Kidney epithelial cell (primary cell): ENCODE measurements at regions not wholly inside any gene's neighbourhood (a gene's known extent, or its start where the extent isn't known, plus 50 kb on each side); places are given as distances from the start of the nearest gene placed in this dataset.

ENCODE experiments used
- DNase-seq: peaks from one replicate; pipeline ENCODE4 v3.0.0-alpha.2; 2010; ENCODE audit warnings: low read depth
- H3K27me3 ChIP-seq: 2 replicates; pipeline ENCODE4 v1.6.0; 2011; ENCODE audit warnings: low read length; ENCODE audit not compliant: control insufficient read depth, insufficient read depth
- H3K36me3 ChIP-seq: 2 replicates; pipeline ENCODE4 v1.5.1; 2011; ENCODE audit warnings: low read length; ENCODE audit not compliant: control insufficient read depth, insufficient read depth
- H3K4me3 ChIP-seq: 2 replicates; pipeline ENCODE4 v1.5.1; 2011; ENCODE audit warnings: low read depth, mild to moderate bottlenecking, control low read depth, low read length
- CTCF ChIP-seq: IDR thresholded peaks from 2 replicates; pipeline ENCODE4 v1.5.1; 2011; ENCODE audit warnings: mild to moderate bottlenecking, moderate library complexity, low read length, control low read depth, inconsistent platforms; ENCODE audit not compliant: insufficient read depth, poor library complexity, severe bottlenecking

- Histone ChIP-seq H3K4me3 (no peak overlapping the region), H3K27me3 (peaks cover 3% of the 10 kb centered on the region), H3K36me3 (no peaks in the 10 kb centered on the region)
- no peak for TF ChIP-seq CTCF
- DNase-seq: no peak
Measured at GRCh38 chr1:38207275-38207674, 160.7 kb upstream of the POU3F1 start.

- no peak for TF ChIP-seq CTCF
- no peaks in the 10 kb centered on the region for H3K36me3 ChIP-seq
- no peaks in the 10 kb centered on the region for H3K27me3 ChIP-seq
- no peak for DNase-seq
- no peak overlapping the region for H3K4me3 ChIP-seq
Measured at GRCh38 chr1:38204698-38205097, 158.1 kb upstream of the POU3F1 start.

GRCh38 chr1:38203441-38203840 is 156.8 kb upstream of the POU3F1 start:
- Histone ChIP-seq H3K36me3 (no peaks in the 10 kb centered on the region), H3K4me3 (no peak overlapping the region), H3K27me3 (no peaks in the 10 kb centered on the region)
- DNase-seq: no peak
- TF ChIP-seq CTCF: no peak

GRCh38 chr1:38201431-38201830 is 154.8 kb upstream of the POU3F1 start:
- Histone ChIP-seq H3K27me3 (peaks cover 3% of the 10 kb centered on the region), H3K36me3 (no peaks in the 10 kb centered on the region), H3K4me3 (no peak overlapping the region)
- DNase-seq: no peak
- TF ChIP-seq CTCF: no peak

- TF ChIP-seq CTCF: no peak
- peaks cover 3% of the 10 kb centered on the region for H3K27me3 ChIP-seq
- no peak for DNase-seq
- H3K4me3 ChIP-seq: no peak overlapping the region
- H3K36me3 ChIP-seq: no peaks in the 10 kb centered on the region
Measured at GRCh38 chr1:38198621-38199020, 152.0 kb upstream of the POU3F1 start.

- no peak for DNase-seq
- H3K36me3 ChIP-seq: no peaks in the 10 kb centered on the region
- H3K27me3 ChIP-seq: peaks cover 3% of the 10 kb centered on the region
- H3K4me3 ChIP-seq: no peak overlapping the region
- TF ChIP-seq CTCF: no peak
Measured at GRCh38 chr1:38198099-38198498, 151.5 kb upstream of the POU3F1 start.
